Panc1 (cell line): ENCODE measurements at regions not wholly inside any gene's neighbourhood (a gene's known extent, or its start where the extent isn't known, plus 50 kb on each side); places are given as distances from the start of the nearest gene placed in this dataset.

Experiments used
- ATAC-seq: fragments of 200-7000 bp; cut with Tn5 transposase; 2 replicates; pipeline ENCODE4 v1.9.1; 2020; ENCODE audit warnings: mild to moderate bottlenecking, moderate library complexity
- BruUV-seq: library from RNA; stranded (reverse); fragments of 400-500 nt; replicated peaks from 2 replicates; lab custom pipeline; 2021; lab: Mats Ljungman, UMichigan
- CTCF ChIA-PET: fragments of 300-600 bp; sonication (Branson Sonifier 250); formaldehyde crosslinking; loops from one replicate; lab custom pipeline; 2022; ENCODE audit warnings: antibody characterized with exemption; lab: Charles Lee
- POLR2A ChIA-PET: fragments of 300-600 bp; sonication (Branson Sonifier 250); formaldehyde crosslinking; loops from one replicate; lab custom pipeline; 2022; ENCODE audit warnings: antibody characterized with exemption; lab: Charles Lee
- DNase-seq: peaks from one replicate; pipeline ENCODE4 v3.0.0-alpha.2; 2010; ENCODE audit warnings: low read depth, low spot score
- H3K27ac ChIP-seq: 2 replicates; pipeline ENCODE4 v1.5.1; 2011; ENCODE audit warnings: mild to moderate bottlenecking, low read length, inconsistent platforms
- H3K27me3 ChIP-seq: fragments of 200-500 bp; sonication (Bioruptor generic); 2 replicates; pipeline ENCODE4 v1.6.0; 2014; ENCODE audit warnings: low read length, inconsistent platforms; ENCODE audit not compliant: control insufficient read depth, insufficient read depth
- H3K36me3 ChIP-seq: fragments of 200-500 bp; sonication (Bioruptor generic); 2 replicates; pipeline ENCODE4 v1.5.1; 2014; ENCODE audit warnings: inconsistent platforms, mild to moderate bottlenecking, low read length, moderate library complexity; ENCODE audit not compliant: control insufficient read depth, insufficient read depth
- H3K4me1 ChIP-seq: 2 replicates; pipeline ENCODE4 v1.5.1; 2011; ENCODE audit warnings: inconsistent platforms, mild to moderate bottlenecking, low read length, moderate library complexity; ENCODE audit not compliant: control insufficient read depth, insufficient read depth
- H3K4me3 ChIP-seq, 2 experiments: 2 replicates each; pipeline ENCODE4 v1.5.1; 2011 to 2012; ENCODE audit warnings: low read depth in 2 of 2, low read length in 2 of 2, mild to moderate bottlenecking in 2 of 2, inconsistent platforms in 1 of 2, moderate library complexity in 1 of 2
- H3K9me3 ChIP-seq: fragments of 200-500 bp; sonication (Bioruptor generic); 2 replicates; pipeline ENCODE4 v1.5.1; 2014; ENCODE audit warnings: low read depth, mild to moderate bottlenecking, inconsistent platforms, low read length, moderate library complexity; ENCODE audit not compliant: control insufficient read depth, insufficient read depth
- POLR2AphosphoS5 ChIP-seq: IDR thresholded peaks from 2 replicates; pipeline ENCODE4 v1.6.1; 2012; ENCODE audit warnings: mild to moderate bottlenecking, low read depth, low read length, moderate library complexity
- SIN3A ChIP-seq: IDR thresholded peaks from 2 replicates; pipeline ENCODE4 v1.6.1; 2012; ENCODE audit warnings: low read depth, mild to moderate bottlenecking, low read length, moderate library complexity, borderline replicate concordance; ENCODE audit not compliant: insufficient read depth
- TCF7L2 ChIP-seq: IDR thresholded peaks from 2 replicates; pipeline ENCODE4 v1.6.1; 2011; ENCODE audit warnings: mild to moderate bottlenecking, low read depth, low read length, inconsistent platforms
- in situ Hi-C: cut with HindIII; loops from 2 replicates; pipeline ENCODE4 v1.10.0; 2016; ENCODE audit warnings: low sequenced_read_pairs, low pct_unique_long_range_greater_than_20kb
- intact Hi-C: fragments of 100-400 bp; cut with micrococcal nuclease; formaldehyde crosslinking; loops from one replicate; pipeline ENCODE4 v1.10.0; 2022; ENCODE audit not compliant: unreplicated experiment
- TF ChIP-seq, protein P1 (sequence below), 2 experiments: IDR thresholded peaks; 2 replicates each; pipeline ENCODE4 v1.6.1; 2011 to 2012; ENCODE audit warnings: low read depth in 2 of 2, control low read depth in 1 of 2, low read length in 1 of 2, mild to moderate bottlenecking in 1 of 2, moderate library complexity in 1 of 2; ENCODE audit not compliant: insufficient read depth in 1 of 2
- TF ChIP-seq, protein P2 (sequence below): fragments of 450-650 bp; IDR thresholded peaks from 2 replicates; pipeline ENCODE4 v1.5.1; 2017; ENCODE audit warnings: mild to moderate bottlenecking

DNA sequence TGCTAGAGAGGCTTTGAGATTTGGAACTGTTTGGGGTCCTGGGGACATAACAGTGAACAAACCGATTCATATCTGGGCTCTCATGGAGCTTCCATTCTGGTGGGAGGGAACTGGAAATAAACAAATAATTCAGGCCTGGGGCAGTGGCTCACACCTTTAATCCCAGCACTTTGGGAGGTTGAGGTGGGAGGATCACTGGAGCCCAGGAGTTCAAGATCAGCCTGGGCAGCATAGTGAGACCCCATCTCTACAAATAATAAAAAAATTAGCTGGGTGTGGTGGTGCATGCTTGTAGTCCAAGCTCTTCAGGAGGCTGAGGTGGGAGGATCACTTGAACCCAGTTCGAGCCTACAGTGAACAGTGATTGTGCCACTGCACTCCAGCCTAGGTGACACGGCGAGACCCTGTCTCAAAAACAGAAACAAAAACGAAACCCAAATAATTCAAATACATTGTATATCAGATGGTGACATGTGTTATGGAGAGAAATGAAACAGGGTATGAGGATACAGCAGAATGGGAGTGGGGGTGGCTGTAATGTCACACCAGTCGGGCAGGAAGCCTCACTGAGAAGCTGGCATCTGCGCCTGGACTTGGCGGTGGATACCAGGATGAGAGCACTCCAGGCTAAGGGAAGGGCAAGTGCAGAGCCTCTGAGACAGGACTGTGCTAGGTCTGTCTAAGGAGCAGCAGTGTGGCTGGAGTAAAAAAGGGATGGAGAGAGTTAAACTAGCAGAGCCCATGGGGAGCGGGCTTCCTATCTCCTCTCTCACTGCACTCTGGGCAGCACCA, 131.1 kb upstream of the ZNF536 start:
- intact Hi-C loops (no loop called here), in situ Hi-C loops (no loop called here)
- TF ChIP-seq, protein P1, sequence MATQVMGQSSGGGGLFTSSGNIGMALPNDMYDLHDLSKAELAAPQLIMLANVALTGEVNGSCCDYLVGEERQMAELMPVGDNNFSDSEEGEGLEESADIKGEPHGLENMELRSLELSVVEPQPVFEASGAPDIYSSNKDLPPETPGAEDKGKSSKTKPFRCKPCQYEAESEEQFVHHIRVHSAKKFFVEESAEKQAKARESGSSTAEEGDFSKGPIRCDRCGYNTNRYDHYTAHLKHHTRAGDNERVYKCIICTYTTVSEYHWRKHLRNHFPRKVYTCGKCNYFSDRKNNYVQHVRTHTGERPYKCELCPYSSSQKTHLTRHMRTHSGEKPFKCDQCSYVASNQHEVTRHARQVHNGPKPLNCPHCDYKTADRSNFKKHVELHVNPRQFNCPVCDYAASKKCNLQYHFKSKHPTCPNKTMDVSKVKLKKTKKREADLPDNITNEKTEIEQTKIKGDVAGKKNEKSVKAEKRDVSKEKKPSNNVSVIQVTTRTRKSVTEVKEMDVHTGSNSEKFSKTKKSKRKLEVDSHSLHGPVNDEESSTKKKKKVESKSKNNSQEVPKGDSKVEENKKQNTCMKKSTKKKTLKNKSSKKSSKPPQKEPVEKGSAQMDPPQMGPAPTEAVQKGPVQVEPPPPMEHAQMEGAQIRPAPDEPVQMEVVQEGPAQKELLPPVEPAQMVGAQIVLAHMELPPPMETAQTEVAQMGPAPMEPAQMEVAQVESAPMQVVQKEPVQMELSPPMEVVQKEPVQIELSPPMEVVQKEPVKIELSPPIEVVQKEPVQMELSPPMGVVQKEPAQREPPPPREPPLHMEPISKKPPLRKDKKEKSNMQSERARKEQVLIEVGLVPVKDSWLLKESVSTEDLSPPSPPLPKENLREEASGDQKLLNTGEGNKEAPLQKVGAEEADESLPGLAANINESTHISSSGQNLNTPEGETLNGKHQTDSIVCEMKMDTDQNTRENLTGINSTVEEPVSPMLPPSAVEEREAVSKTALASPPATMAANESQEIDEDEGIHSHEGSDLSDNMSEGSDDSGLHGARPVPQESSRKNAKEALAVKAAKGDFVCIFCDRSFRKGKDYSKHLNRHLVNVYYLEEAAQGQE (IDR thresholded peaks at IDR 0.05; ENCODE audit: insufficient read depth in 1 of 2, low read depth in 2 of 2, low read length in 1 of 2), result no peak
- TF ChIP-seq TCF7L2 (no peak), POLR2AphosphoS5 (no peak), SIN3A (no peak)
- TF ChIP-seq, protein P2, sequence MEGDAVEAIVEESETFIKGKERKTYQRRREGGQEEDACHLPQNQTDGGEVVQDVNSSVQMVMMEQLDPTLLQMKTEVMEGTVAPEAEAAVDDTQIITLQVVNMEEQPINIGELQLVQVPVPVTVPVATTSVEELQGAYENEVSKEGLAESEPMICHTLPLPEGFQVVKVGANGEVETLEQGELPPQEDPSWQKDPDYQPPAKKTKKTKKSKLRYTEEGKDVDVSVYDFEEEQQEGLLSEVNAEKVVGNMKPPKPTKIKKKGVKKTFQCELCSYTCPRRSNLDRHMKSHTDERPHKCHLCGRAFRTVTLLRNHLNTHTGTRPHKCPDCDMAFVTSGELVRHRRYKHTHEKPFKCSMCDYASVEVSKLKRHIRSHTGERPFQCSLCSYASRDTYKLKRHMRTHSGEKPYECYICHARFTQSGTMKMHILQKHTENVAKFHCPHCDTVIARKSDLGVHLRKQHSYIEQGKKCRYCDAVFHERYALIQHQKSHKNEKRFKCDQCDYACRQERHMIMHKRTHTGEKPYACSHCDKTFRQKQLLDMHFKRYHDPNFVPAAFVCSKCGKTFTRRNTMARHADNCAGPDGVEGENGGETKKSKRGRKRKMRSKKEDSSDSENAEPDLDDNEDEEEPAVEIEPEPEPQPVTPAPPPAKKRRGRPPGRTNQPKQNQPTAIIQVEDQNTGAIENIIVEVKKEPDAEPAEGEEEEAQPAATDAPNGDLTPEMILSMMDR, result no peak
- no peaks in the 10 kb centered on the region for H3K9me3 ChIP-seq
- no peaks in the 10 kb centered on the region for H3K36me3 ChIP-seq
- no peak for DNase-seq
- ATAC-seq, result no peak
- BruUV-seq, result no TSS peak
- H3K27me3 ChIP-seq, result peaks cover 31% of the 10 kb centered on the region
- no peak overlapping the region for H3K27ac ChIP-seq
- H3K4me3 ChIP-seq, result no peak overlapping the region
- ChIA-PET CTCF (no interaction called here), POLR2A (no interaction called here)
- H3K4me1 ChIP-seq, result no peaks in the 10 kb centered on the region

DNA sequence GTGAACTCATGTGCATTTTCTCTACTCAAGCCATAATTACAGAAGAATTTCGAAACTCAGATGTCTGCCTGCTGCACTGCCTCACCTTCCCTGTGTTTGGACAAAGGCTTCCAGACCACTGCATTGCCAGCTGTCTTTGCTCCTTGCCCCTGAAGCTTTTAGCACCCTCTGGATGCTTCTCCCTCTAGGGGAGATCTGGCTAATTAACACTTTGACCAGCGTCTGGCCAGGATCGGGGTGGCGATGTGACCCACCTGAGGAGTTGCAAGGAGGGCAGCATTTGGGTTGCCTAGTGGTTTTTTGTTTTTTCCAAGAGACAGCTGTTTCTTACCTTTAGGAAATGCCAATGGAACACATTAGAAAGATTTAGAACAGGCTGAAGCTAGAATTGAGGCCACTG, 127.7 kb upstream of the ZNF536 start:
- H3K27me3 ChIP-seq, result peaks cover 22% of the 10 kb centered on the region
- no peak for DNase-seq
- no peaks in the 10 kb centered on the region for H3K9me3 ChIP-seq
- no peak for TF ChIP-seq TCF7L2
- TF ChIP-seq, protein P2, result no peak; the same call in 1 of the 2 replicates
- no peaks in the 10 kb centered on the region for H3K36me3 ChIP-seq
- no peak overlapping the region for H3K4me3 ChIP-seq
- CTCF ChIA-PET, result no interaction called here
- no peak overlapping the region for H3K27ac ChIP-seq
- no peak for ATAC-seq
- POLR2A ChIA-PET, result no interaction called here
- intact Hi-C loops (no loop called here), in situ Hi-C loops (no loop called here)
- no TSS peak for BruUV-seq
- no peaks in the 10 kb centered on the region for H3K4me1 ChIP-seq
